SU-DHL-6 (cell line): ENCODE measurements at regions not wholly inside any gene's neighbourhood (a gene's known extent, or its start where the extent isn't known, plus 50 kb on each side); places are given as distances from the start of the nearest gene placed in this dataset.

ENCODE experiments used
- H2AFZ ChIP-seq: fragments of 200-600 bp; sonication (generic); 2 replicates; pipeline ENCODE4 v1.6.1; 2014; ENCODE audit warnings: low read depth, mild to moderate bottlenecking, moderate library complexity, mixed read lengths, antibody characterized with exemption, low read length; ENCODE audit not compliant: severe bottlenecking
- H3F3A ChIP-seq: fragments of 200-600 bp; shearing (Covaris generic); 2 replicates; pipeline ENCODE4 v1.6.0; 2016; ENCODE audit warnings: antibody characterized with exemption, mild to moderate bottlenecking; ENCODE audit not compliant: insufficient read depth
- H3K27ac ChIP-seq: fragments of 200-600 bp; sonication (generic); 2 replicates; pipeline ENCODE4 v1.5.1; 2016; ENCODE audit warnings: low read depth, mild to moderate bottlenecking, low read length, moderate library complexity, mixed read lengths
- H3K27me3 ChIP-seq: fragments of 200-600 bp; sonication (generic), shearing (Covaris generic); 2 replicates; pipeline ENCODE4 v1.6.0; 2014; ENCODE audit warnings: mild to moderate bottlenecking, low read length
- H3K36me3 ChIP-seq: fragments of 200-600 bp; sonication (generic); 2 replicates; pipeline ENCODE4 v1.6.1; 2014; ENCODE audit warnings: mild to moderate bottlenecking, low read length, mixed read lengths
- H3K4me2 ChIP-seq: fragments of 300-600, 200-600 bp; shearing (Covaris generic), sonication (generic); 2 replicates; pipeline ENCODE4 v1.6.0; 2014; ENCODE audit warnings: low read length, low read depth, mild to moderate bottlenecking; ENCODE audit not compliant: poor library complexity, severe bottlenecking
- H3K4me3 ChIP-seq: fragments of 200-600 bp; sonication (generic); 2 replicates; pipeline ENCODE4 v1.5.1; 2014; ENCODE audit warnings: antibody characterized with exemption, low read length, mild to moderate bottlenecking, mixed read lengths; ENCODE audit not compliant: insufficient read depth, poor library complexity, severe bottlenecking
- H3K79me2 ChIP-seq: fragments of 200-600 bp; sonication (generic); 2 replicates; pipeline ENCODE4 v1.6.1; 2014; ENCODE audit warnings: mild to moderate bottlenecking, low read length, moderate library complexity; ENCODE audit not compliant: insufficient read depth
- H3K9ac ChIP-seq: fragments of 200-600 bp; sonication (generic); 2 replicates; pipeline ENCODE4 v1.7.0; 2014; ENCODE audit warnings: mild to moderate bottlenecking, low read length
- H3K9me2 ChIP-seq: fragments of 200-600 bp; sonication (generic); replicated peaks from 2 replicates; pipeline ENCODE4 v1.6.1; 2014; ENCODE audit warnings: low read length; ENCODE audit not compliant: insufficient read depth
- H3K9me3 ChIP-seq: fragments of 200-600 bp; sonication (generic); 2 replicates; pipeline ENCODE4 v1.6.1; 2014; ENCODE audit warnings: low read length, mixed read lengths; ENCODE audit not compliant: insufficient read depth
- H4K20me1 ChIP-seq: fragments of 200-600 bp; sonication (generic); 2 replicates; pipeline ENCODE4 v1.6.1; 2014; ENCODE audit warnings: low read depth, mild to moderate bottlenecking, antibody characterized with exemption, low read length, moderate library complexity, mixed read lengths
- EZH2phosphoT487 ChIP-seq: fragments of 200-600 bp; sonication (generic), shearing (Covaris generic); conservative IDR thresholded peaks from 2 replicates; pipeline ENCODE4 v1.6.1; 2018; ENCODE audit warnings: mild to moderate bottlenecking, antibody characterized with exemption, low read length, moderate library complexity, mixed read lengths
- TF ChIP-seq, protein P1 (sequence below): fragments of 200-600 bp; sonication (generic); IDR thresholded peaks from one replicate; pipeline ENCODE4 v1.5.1; 2017; ENCODE audit warnings: antibody characterized with exemption, mild to moderate bottlenecking, low read length, moderate library complexity; ENCODE audit not compliant: insufficient read depth, poor library complexity, severe bottlenecking

DNA sequence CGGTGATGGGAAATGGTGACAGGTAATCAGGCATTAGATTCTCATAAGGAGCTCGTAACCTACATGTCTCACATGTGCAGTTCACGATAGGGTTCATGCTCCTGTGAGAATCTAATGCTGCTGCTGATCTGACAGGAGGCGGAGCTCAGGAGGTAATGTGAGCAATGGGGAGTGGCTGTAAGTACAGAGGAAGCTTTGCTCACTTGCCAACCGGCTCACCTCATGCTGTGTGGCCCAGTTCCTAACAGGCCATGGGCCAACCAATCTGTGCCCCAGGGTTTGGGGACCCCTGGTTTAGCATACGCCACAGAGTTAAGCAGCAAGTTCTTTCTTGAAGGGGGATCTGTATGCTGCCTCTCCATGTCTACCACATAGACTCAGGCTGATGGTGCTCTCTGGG is 133.1 kb downstream of the IQUB start:
- Histone ChIP-seq H3F3A (no peaks in the 10 kb centered on the region), H3K4me3 (no peak overlapping the region), H2AFZ (no peak overlapping the region), H3K36me3 (no peaks in the 10 kb centered on the region), H4K20me1 (no peaks in the 10 kb centered on the region), H3K27ac (no peak overlapping the region), H3K27me3 (no peaks in the 10 kb centered on the region), H3K9ac (no peak overlapping the region), H3K79me2 (no peaks in the 10 kb centered on the region), H3K9me2 (no peaks in the 10 kb centered on the region), H3K4me2 (no peak overlapping the region), H3K9me3 (no peaks in the 10 kb centered on the region)
- TF ChIP-seq, protein P1, sequence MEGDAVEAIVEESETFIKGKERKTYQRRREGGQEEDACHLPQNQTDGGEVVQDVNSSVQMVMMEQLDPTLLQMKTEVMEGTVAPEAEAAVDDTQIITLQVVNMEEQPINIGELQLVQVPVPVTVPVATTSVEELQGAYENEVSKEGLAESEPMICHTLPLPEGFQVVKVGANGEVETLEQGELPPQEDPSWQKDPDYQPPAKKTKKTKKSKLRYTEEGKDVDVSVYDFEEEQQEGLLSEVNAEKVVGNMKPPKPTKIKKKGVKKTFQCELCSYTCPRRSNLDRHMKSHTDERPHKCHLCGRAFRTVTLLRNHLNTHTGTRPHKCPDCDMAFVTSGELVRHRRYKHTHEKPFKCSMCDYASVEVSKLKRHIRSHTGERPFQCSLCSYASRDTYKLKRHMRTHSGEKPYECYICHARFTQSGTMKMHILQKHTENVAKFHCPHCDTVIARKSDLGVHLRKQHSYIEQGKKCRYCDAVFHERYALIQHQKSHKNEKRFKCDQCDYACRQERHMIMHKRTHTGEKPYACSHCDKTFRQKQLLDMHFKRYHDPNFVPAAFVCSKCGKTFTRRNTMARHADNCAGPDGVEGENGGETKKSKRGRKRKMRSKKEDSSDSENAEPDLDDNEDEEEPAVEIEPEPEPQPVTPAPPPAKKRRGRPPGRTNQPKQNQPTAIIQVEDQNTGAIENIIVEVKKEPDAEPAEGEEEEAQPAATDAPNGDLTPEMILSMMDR, result no peak
- TF ChIP-seq EZH2phosphoT487, result no peak

DNA sequence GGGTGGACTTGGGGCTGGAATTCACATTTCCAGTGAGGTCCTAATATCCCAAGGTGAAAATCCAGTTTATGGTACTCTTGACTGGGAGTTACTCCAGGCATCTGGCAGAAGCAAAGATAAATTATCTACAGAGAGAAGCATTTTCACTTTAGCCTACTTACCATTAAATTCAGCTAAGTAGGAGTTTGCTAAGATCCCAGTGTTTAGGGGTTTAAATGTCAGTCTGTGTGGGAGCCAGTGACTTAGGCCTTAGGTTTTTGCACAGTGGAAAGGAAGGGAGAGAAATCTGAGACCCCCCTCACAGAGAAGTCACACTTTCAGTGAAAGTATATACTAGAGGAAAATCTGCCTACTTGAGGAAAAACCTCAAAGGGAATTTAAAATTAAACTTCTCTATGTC is 134.2 kb downstream of the IQUB start:
- H3K9ac ChIP-seq, result no peak overlapping the region
- H3K4me2 ChIP-seq, result no peak overlapping the region
- no peaks in the 10 kb centered on the region for H3K27me3 ChIP-seq
- no peak overlapping the region for H3K27ac ChIP-seq
- H3K9me3 ChIP-seq, result no peaks in the 10 kb centered on the region
- no peaks in the 10 kb centered on the region for H3F3A ChIP-seq
- H4K20me1 ChIP-seq, result no peaks in the 10 kb centered on the region
- no peak overlapping the region for H2AFZ ChIP-seq
- TF ChIP-seq, protein P1, result no peak
- TF ChIP-seq EZH2phosphoT487, result no peak
- H3K36me3 ChIP-seq, result no peaks in the 10 kb centered on the region
- H3K4me3 ChIP-seq, result no peak overlapping the region
- no peaks in the 10 kb centered on the region for H3K79me2 ChIP-seq
- no peaks in the 10 kb centered on the region for H3K9me2 ChIP-seq

DNA sequence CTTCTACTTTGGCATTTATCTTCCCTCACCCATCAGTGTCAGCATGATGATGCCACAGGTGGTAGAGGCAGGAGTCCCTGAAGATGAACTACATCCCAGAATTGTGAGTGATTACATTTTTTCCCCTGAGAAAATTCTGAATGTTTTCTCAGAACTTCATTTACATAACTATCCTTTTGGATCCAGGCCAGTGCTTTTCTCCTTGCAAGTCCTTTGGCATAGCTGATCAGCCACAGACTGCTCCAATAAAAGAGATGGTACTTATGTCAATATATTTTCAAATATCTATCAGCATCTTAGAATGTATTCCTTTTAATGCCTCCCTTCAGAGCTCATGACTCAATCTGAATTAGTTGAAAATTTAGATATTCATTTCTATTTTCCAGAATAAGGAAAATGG is 135.5 kb downstream of the IQUB start:
- H3K4me2 ChIP-seq, result no peak overlapping the region
- H3K27ac ChIP-seq, result no peak overlapping the region
- TF ChIP-seq, protein P1, result no peak
- TF ChIP-seq EZH2phosphoT487, result no peak
- no peaks in the 10 kb centered on the region for H3K9me2 ChIP-seq
- H3K36me3 ChIP-seq, result no peaks in the 10 kb centered on the region
- H4K20me1 ChIP-seq, result no peaks in the 10 kb centered on the region
- H3K27me3 ChIP-seq, result no peaks in the 10 kb centered on the region
- no peak overlapping the region for H2AFZ ChIP-seq
- no peaks in the 10 kb centered on the region for H3F3A ChIP-seq
- H3K79me2 ChIP-seq, result no peaks in the 10 kb centered on the region
- no peak overlapping the region for H3K9ac ChIP-seq
- H3K4me3 ChIP-seq, result no peak overlapping the region
- H3K9me3 ChIP-seq, result no peaks in the 10 kb centered on the region

DNA sequence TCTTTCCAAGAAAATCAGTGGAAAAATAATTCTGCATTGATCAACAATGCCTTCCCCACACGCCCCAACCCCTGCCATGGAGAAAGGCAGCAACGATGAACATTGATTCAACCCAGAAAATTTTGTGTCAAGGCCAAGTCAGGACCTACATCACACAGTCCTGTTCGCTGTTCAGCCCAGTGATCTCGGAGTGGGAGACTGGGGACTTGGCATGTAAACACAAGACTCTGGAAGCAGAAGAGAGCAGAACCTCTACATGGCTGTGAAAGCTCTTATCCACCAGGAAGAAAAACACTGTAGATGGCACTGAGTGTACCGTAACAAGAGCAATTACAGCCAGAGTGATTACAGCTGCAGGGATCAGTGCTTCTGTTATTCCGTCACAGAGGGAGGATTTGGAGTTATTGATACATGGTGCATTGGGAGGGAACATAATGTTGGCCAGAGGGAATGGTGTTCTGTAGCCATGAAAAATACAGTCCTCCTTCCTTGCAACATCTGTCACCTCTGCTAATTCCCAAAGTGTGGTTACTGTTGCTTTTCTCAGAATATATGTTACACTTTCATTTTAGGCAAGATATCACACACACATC is 136.6 kb downstream of the IQUB start:
- H3K79me2 ChIP-seq, result no peaks in the 10 kb centered on the region
- H3K36me3 ChIP-seq, result no peaks in the 10 kb centered on the region
- no peak overlapping the region for H3K4me2 ChIP-seq
- H2AFZ ChIP-seq, result no peak overlapping the region
- no peaks in the 10 kb centered on the region for H3K27me3 ChIP-seq
- H3F3A ChIP-seq, result no peaks in the 10 kb centered on the region
- H4K20me1 ChIP-seq, result no peaks in the 10 kb centered on the region
- H3K27ac ChIP-seq, result no peak overlapping the region
- H3K9me2 ChIP-seq, result no peaks in the 10 kb centered on the region
- no peak overlapping the region for H3K9ac ChIP-seq
- TF ChIP-seq, protein P1, result no peak
- TF ChIP-seq EZH2phosphoT487, result no peak
- H3K4me3 ChIP-seq, result no peak overlapping the region
- H3K9me3 ChIP-seq, result no peaks in the 10 kb centered on the region
